IMR-90 (cell line): ENCODE measurements at regions not wholly inside any gene's neighbourhood (a gene's known extent, or its start where the extent isn't known, plus 50 kb on each side); places are given as distances from the start of the nearest gene placed in this dataset.

Source experiments
- ATAC-seq: fragments of 200-7000 bp; cut with Tn5 transposase; 2 replicates; pipeline ENCODE4 v1.9.1; 2020; ENCODE audit warnings: low read depth, mild to moderate bottlenecking, moderate library complexity
- BruUV-seq: library from RNA; stranded (reverse); fragments of 400-500 nt; replicated peaks from 2 replicates; lab custom pipeline; 2021; lab: Mats Ljungman, UMichigan
- CTCF ChIA-PET: fragments of 300-600 bp; formaldehyde crosslinking; extraction: SDS; loops from one replicate; lab custom pipeline; 2021; ENCODE audit warnings: antibody characterized with exemption; lab: Yijun Ruan, JAX
- POLR2A ChIA-PET: fragments of 300-600 bp; sonication (Branson Sonifier 250); formaldehyde crosslinking; loops from one replicate; lab custom pipeline; 2022; ENCODE audit warnings: antibody characterized with exemption; ENCODE audit not compliant: unreplicated experiment; lab: Charles Lee
- DNase-seq: peaks from one replicate; pipeline ENCODE4 v3.0.0; 2013
- H2AFZ ChIP-seq: replicated peaks from 2 replicates; pipeline ENCODE3; 2013; ENCODE audit warnings: low read length, mild to moderate bottlenecking; ENCODE audit not compliant: poor library complexity
- H2AK5ac ChIP-seq: 2 replicates; pipeline ENCODE4 v1.6.1; 2013; ENCODE audit warnings: low read depth, low read length, inconsistent platforms
- H2AK9ac ChIP-seq: replicated peaks from 2 replicates; pipeline ENCODE3; 2013; ENCODE audit warnings: mild to moderate bottlenecking, low read depth, low read length, moderate library complexity; ENCODE audit not compliant: poor library complexity
- H2BK120ac ChIP-seq: 2 replicates; pipeline ENCODE4 v1.6.1; 2013; ENCODE audit warnings: low read depth, low read length, inconsistent platforms
- H2BK15ac ChIP-seq: 3 replicates; pipeline ENCODE4 v1.6.1; 2013; ENCODE audit warnings: low read depth, low read length, inconsistent platforms
- H2BK20ac ChIP-seq: 2 replicates; pipeline ENCODE4 v1.6.1; 2013; ENCODE audit warnings: low read depth, mild to moderate bottlenecking, inconsistent platforms, low read length, moderate library complexity
- H2BK5ac ChIP-seq: 2 replicates; pipeline ENCODE4 v1.6.1; 2013; ENCODE audit warnings: mild to moderate bottlenecking, low read depth, low read length, inconsistent platforms; ENCODE audit not compliant: poor library complexity, severe bottlenecking
- H3K14ac ChIP-seq: replicated peaks from 2 replicates; pipeline ENCODE4 v1.6.1; 2013; ENCODE audit warnings: low read depth, low read length, inconsistent platforms
- H3K18ac ChIP-seq: 2 replicates; pipeline ENCODE4 v1.6.1; 2013; ENCODE audit warnings: low read depth, low read length, control low read depth
- H3K23ac ChIP-seq: 2 replicates; pipeline ENCODE4 v1.6.1; 2013; ENCODE audit warnings: low read depth, low read length, inconsistent platforms
- H3K27ac ChIP-seq: 2 replicates; pipeline ENCODE4 v1.5.1; 2013; ENCODE audit warnings: mild to moderate bottlenecking, control low read depth, low read length; ENCODE audit not compliant: insufficient read depth
- H3K27me3 ChIP-seq: 2 replicates; pipeline ENCODE4 v1.6.1; 2013; ENCODE audit warnings: low read length; ENCODE audit not compliant: control insufficient read depth, insufficient read depth
- H3K36me3 ChIP-seq: 2 replicates; pipeline ENCODE4 v1.6.1; 2013; ENCODE audit warnings: low read length, mixed read lengths; ENCODE audit not compliant: control insufficient read depth, insufficient read depth
- H3K4ac ChIP-seq: 2 replicates; pipeline ENCODE4 v1.6.1; 2013; ENCODE audit warnings: low read depth, low read length, inconsistent platforms
- H3K4me1 ChIP-seq: 2 replicates; pipeline ENCODE4 v1.6.1; 2013; ENCODE audit warnings: low read length, mixed read lengths; ENCODE audit not compliant: control insufficient read depth, insufficient read depth
- H3K4me2 ChIP-seq: 2 replicates; pipeline ENCODE4 v1.6.1; 2013; ENCODE audit warnings: low read depth, mild to moderate bottlenecking, control low read depth, low read length, moderate library complexity
- H3K4me3 ChIP-seq: 2 replicates; pipeline ENCODE4 v1.5.1; 2013; ENCODE audit warnings: low read depth, mild to moderate bottlenecking, control low read depth, low read length, moderate library complexity; ENCODE audit not compliant: insufficient read depth
- H3K56ac ChIP-seq: 2 replicates; pipeline ENCODE4 v1.6.1; 2013; ENCODE audit warnings: low read length, inconsistent platforms; ENCODE audit not compliant: insufficient read depth; ENCODE audit errors: extremely low read depth
- H3K79me1 ChIP-seq, 2 experiments: 2 replicates each; pipeline ENCODE4 v1.6.1; 2013; ENCODE audit warnings: low read length in 2 of 2, inconsistent platforms in 1 of 2, low read depth in 1 of 2
- H3K9ac ChIP-seq: 2 replicates; pipeline ENCODE4 v1.6.1; 2013; ENCODE audit warnings: low read depth, low read length, control low read depth
- H3K9me1 ChIP-seq: 2 replicates; pipeline ENCODE4 v1.6.1; 2013; ENCODE audit warnings: low read length, inconsistent platforms; ENCODE audit not compliant: insufficient read depth
- H3K9me3 ChIP-seq: 2 replicates; pipeline ENCODE4 v1.6.1; 2013; ENCODE audit warnings: low read length; ENCODE audit not compliant: control insufficient read depth, insufficient read depth
- H4K20me1 ChIP-seq: 2 replicates; pipeline ENCODE4 v1.6.1; 2013; ENCODE audit warnings: low read length, inconsistent platforms; ENCODE audit not compliant: insufficient read depth
- H4K5ac ChIP-seq: 2 replicates; pipeline ENCODE4 v1.6.1; 2013; ENCODE audit warnings: mild to moderate bottlenecking, low read depth, low read length, control low read depth
- H4K8ac ChIP-seq, 2 experiments: 2 replicates each; pipeline ENCODE4 v1.6.1; 2013; ENCODE audit warnings: low read depth in 2 of 2, low read length in 2 of 2, control low read depth in 1 of 2, inconsistent platforms in 1 of 2
- H4K91ac ChIP-seq: 2 replicates; pipeline ENCODE4 v1.6.1; 2013; ENCODE audit warnings: low read depth, low read length, inconsistent platforms; ENCODE audit not compliant: insufficient read depth
- CTCF ChIP-seq: conservative IDR thresholded peaks from 2 replicates; pipeline ENCODE4 v1.5.1; 2012; ENCODE audit warnings: mild to moderate bottlenecking, low read depth, low read length, improper control_type of control experiment
- MAFK ChIP-seq: IDR thresholded peaks from 2 replicates; pipeline ENCODE4 v1.6.1; 2012; ENCODE audit warnings: low read depth, low read length, improper control_type of control experiment
- MAZ ChIP-seq: IDR thresholded peaks from 2 replicates; pipeline ENCODE4 v1.6.1; 2012; ENCODE audit warnings: low read depth, mild to moderate bottlenecking, low read length, improper control_type of control experiment, moderate library complexity, borderline replicate concordance
- RFX5 ChIP-seq: IDR thresholded peaks from 2 replicates; pipeline ENCODE4 v1.8.0; 2012; ENCODE audit warnings: low read depth, mild to moderate bottlenecking, low read length, moderate library complexity
- SMC3 ChIP-seq: fragments of 150-350 bp; IDR thresholded peaks from 2 replicates; pipeline ENCODE4 v1.6.1; 2016; ENCODE audit warnings: low read depth, mild to moderate bottlenecking, antibody characterized with exemption, low read length, moderate library complexity
- WGBS, 2 experiments: methylation state at CpG; one replicate each; pipeline versions ENCODE4 v1.1.5 to v1.1.7; 2013; ENCODE audit warnings: missing lambda C conversion rate in 2 of 2; ENCODE audit not compliant: insufficient read length in 1 of 2; ENCODE audit errors: extremely low coverage in 2 of 2; 5-methylcytosine and 5-hydroxymethylcytosine counted together
- dilution Hi-C: fragments of 300-500 bp; cut with HindIII; formaldehyde crosslinking; loops from one replicate; pipeline ENCODE4 v1.14.3; 2018; ENCODE audit warnings: low sequenced_read_pairs; ENCODE audit not compliant: unreplicated experiment
- in situ Hi-C: fragments of 300-500 bp; cut with MboI; formaldehyde crosslinking; loops from 3 replicates; pipeline ENCODE4 v1.14.3; 2019; ENCODE audit warnings: low sequenced_read_pairs, inconsistent platforms, mixed read lengths
- intact Hi-C: fragments of 100-400 bp; cut with micrococcal nuclease; formaldehyde crosslinking; loops from 2 replicates; pipeline ENCODE4 v1.10.0; 2022
- TF ChIP-seq, protein P1 (sequence below): fragments of 150-350 bp; IDR thresholded peaks from 2 replicates; pipeline ENCODE4 v1.6.1; 2016; ENCODE audit warnings: low read depth, mild to moderate bottlenecking, low read length, moderate library complexity, borderline replicate concordance

DNA sequence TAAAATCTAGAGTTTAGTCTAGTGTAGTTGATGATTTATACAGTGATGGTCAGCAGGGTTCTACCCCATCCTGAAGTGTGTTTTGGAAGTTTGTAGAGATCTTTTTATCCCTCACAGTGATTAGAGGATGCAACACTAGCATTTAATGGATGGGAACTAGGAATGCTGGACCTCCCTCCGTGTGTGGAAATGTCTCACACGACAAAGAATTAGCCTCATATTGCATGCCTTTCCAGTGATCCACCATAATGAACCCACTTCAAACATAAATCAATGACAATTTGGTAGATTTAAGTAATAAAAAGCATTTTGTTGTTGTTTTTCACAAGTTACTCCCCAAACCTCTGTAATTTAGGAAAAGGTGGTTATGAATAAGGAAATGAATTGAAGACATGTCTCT is 82.5 kb upstream of the LMNB1 start:
- DNase-seq (no peak), ATAC-seq (no peak)
- CTCF ChIA-PET, result no interaction called here
- Histone ChIP-seq H3K9me1 (no peaks in the 10 kb centered on the region), H2AK5ac (no peak overlapping the region), H2AFZ (no peak overlapping the region), H3K4ac (no peak overlapping the region), H3K4me2 (no peak overlapping the region), H4K91ac (no peak overlapping the region), H4K5ac (no peak overlapping the region), H3K79me1 (no peaks in the 10 kb centered on the region), H3K27ac (no peak overlapping the region), H2AK9ac (no peak overlapping the region), H2BK120ac (no peak overlapping the region), H3K9me3 (no peaks in the 10 kb centered on the region), H4K20me1 (no peaks in the 10 kb centered on the region), H2BK20ac (no peak overlapping the region), H3K18ac (no peak overlapping the region), H3K4me3 (no peak overlapping the region), H3K27me3 (no peaks in the 10 kb centered on the region), H2BK5ac (no peak overlapping the region), H4K8ac (no peak overlapping the region), H2BK15ac (no peak overlapping the region), H3K56ac (no peak overlapping the region), H3K4me1 (no peaks in the 10 kb centered on the region), H3K36me3 (no peaks in the 10 kb centered on the region), H3K23ac (no peak overlapping the region), H3K14ac (no peak overlapping the region), H3K9ac (no peak overlapping the region)
- dilution Hi-C loops (no loop called here), intact Hi-C loops (no loop called here), in situ Hi-C loops (no loop called here)
- WGBS, 2 experiments, result no CpG with 5 or more reads among the region's 2 CpGs
- POLR2A ChIA-PET, result no interaction called here
- BruUV-seq, result no TSS peak
- no peak for TF ChIP-seq MAZ
- TF ChIP-seq CTCF, result no peak
- TF ChIP-seq, protein P1, sequence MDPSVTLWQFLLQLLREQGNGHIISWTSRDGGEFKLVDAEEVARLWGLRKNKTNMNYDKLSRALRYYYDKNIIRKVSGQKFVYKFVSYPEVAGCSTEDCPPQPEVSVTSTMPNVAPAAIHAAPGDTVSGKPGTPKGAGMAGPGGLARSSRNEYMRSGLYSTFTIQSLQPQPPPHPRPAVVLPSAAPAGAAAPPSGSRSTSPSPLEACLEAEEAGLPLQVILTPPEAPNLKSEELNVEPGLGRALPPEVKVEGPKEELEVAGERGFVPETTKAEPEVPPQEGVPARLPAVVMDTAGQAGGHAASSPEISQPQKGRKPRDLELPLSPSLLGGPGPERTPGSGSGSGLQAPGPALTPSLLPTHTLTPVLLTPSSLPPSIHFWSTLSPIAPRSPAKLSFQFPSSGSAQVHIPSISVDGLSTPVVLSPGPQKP, result no peak
- no peak for TF ChIP-seq MAFK
- no peak for TF ChIP-seq RFX5
- no peak for TF ChIP-seq SMC3
